ENCODE measurements at regions not wholly inside any gene's neighbourhood (a gene's known extent, or its start where the extent isn't known, plus 50 kb on each side); places are given as distances from the start of the nearest gene placed in this dataset.

DNA sequence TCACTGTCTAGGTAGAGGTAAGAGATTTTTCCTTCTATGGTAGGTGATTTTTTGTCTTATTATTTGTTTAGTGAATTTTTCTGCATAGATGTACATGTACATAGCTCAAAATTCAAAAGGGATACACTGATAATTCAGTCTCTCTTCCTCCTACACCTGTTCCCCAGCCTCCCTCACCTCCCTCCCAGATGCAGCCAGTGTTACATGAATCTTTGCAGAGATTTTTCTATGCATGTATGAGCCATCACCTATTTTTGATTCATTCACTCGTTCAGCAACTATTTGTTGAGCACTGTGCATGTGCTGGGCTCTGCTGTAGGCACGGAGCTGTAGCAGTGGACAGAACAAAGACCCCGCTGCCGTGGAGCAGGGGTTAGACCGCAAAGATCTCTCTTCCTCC is 218.9 kb downstream of the AACS start:
- FAIRE-seq (no peak), DNase-seq (no peak)
- TF ChIP-seq, protein P1, sequence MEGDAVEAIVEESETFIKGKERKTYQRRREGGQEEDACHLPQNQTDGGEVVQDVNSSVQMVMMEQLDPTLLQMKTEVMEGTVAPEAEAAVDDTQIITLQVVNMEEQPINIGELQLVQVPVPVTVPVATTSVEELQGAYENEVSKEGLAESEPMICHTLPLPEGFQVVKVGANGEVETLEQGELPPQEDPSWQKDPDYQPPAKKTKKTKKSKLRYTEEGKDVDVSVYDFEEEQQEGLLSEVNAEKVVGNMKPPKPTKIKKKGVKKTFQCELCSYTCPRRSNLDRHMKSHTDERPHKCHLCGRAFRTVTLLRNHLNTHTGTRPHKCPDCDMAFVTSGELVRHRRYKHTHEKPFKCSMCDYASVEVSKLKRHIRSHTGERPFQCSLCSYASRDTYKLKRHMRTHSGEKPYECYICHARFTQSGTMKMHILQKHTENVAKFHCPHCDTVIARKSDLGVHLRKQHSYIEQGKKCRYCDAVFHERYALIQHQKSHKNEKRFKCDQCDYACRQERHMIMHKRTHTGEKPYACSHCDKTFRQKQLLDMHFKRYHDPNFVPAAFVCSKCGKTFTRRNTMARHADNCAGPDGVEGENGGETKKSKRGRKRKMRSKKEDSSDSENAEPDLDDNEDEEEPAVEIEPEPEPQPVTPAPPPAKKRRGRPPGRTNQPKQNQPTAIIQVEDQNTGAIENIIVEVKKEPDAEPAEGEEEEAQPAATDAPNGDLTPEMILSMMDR (IDR thresholded peaks at IDR 0.05; ENCODE audit: borderline replicate concordance, extremely low read depth, insufficient read depth), result no peak
- Histone ChIP-seq H3K9me3 (ENCODE audit: control insufficient read depth in 2 of 3, insufficient read depth in 1 of 3, low read length in 3 of 3) (no peaks in the 10 kb centered on the region), H3K4me3 (ENCODE audit: low read length in 3 of 3) (no peak overlapping the region), H3K36me3 (ENCODE audit: control insufficient read depth in 2 of 3, insufficient read depth in 3 of 3, low read length in 3 of 3) (no peaks in the 10 kb centered on the region), H3K9ac (ENCODE audit: low read length in 3 of 3) (no peak overlapping the region), H3K4me1 (ENCODE audit: control insufficient read depth in 2 of 3, insufficient read depth in 2 of 3, low read depth in 1 of 3, low read length in 3 of 3) (no peaks in the 10 kb centered on the region), H3K27ac (ENCODE audit: low read depth in 2 of 2, low read length in 2 of 2) (no peak overlapping the region), H3K27me3 (ENCODE audit: control insufficient read depth, insufficient read depth, low read length) (peaks cover 4% of the 10 kb centered on the region)
- intact Hi-C loops (cut with DNase I), result no loop called here

DNA sequence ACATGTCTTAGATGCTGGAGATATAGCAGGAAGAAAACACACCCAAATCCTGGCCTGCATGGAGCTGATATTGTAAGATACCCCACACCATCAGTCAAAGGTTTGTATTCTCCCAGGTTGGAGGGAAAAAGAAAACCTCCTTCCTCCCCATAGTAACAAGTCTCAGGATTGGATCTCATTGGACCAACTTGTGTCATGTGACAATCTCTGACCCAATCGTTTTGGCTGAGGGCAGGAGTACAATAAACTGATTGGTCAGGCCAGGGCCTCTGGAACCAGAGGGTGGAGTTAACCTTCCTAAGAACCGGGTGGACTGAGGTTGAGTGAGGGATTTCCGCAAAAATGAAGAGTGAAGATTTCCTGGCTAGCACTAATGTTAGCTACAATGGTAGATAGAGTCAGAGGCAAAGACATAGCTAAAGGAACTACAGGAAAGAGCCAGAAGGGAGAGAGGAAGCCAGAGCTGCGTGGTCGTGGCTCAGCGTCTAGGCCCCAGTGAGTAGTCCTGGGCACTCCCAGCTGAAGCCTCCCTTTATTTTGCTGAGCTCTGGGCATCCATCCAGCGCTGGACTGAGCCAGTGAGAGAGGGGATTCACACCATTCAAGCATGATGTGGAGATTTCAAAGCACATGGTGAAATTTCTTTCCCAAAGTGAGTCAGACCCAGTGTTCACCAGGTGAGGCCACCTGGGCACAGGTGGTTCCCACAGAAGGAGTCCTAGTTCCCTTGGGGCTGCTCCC is 219.9 kb downstream of the AACS start:
- intact Hi-C loops (cut with DNase I), result no loop called here
- Histone ChIP-seq H3K36me3 (ENCODE audit: control insufficient read depth in 2 of 3, insufficient read depth in 3 of 3, low read length in 3 of 3) (no peaks in the 10 kb centered on the region), H3K4me3 (ENCODE audit: low read length in 3 of 3) (no peak overlapping the region), H3K9ac (ENCODE audit: low read length in 3 of 3) (no peak overlapping the region), H3K27ac (ENCODE audit: low read depth in 2 of 2, low read length in 2 of 2) (no peak overlapping the region), H3K27me3 (ENCODE audit: control insufficient read depth, insufficient read depth, low read length) (peaks cover 4% of the 10 kb centered on the region), H3K9me3 (ENCODE audit: control insufficient read depth in 2 of 3, insufficient read depth in 1 of 3, low read length in 3 of 3) (no peaks in the 10 kb centered on the region), H3K4me1 (ENCODE audit: control insufficient read depth in 2 of 3, insufficient read depth in 2 of 3, low read depth in 1 of 3, low read length in 3 of 3) (no peaks in the 10 kb centered on the region)
- TF ChIP-seq, protein P1 (IDR thresholded peaks at IDR 0.05; ENCODE audit: borderline replicate concordance, extremely low read depth, insufficient read depth), result no peak
- no peak for FAIRE-seq
- DNase-seq, result no peak

DNA sequence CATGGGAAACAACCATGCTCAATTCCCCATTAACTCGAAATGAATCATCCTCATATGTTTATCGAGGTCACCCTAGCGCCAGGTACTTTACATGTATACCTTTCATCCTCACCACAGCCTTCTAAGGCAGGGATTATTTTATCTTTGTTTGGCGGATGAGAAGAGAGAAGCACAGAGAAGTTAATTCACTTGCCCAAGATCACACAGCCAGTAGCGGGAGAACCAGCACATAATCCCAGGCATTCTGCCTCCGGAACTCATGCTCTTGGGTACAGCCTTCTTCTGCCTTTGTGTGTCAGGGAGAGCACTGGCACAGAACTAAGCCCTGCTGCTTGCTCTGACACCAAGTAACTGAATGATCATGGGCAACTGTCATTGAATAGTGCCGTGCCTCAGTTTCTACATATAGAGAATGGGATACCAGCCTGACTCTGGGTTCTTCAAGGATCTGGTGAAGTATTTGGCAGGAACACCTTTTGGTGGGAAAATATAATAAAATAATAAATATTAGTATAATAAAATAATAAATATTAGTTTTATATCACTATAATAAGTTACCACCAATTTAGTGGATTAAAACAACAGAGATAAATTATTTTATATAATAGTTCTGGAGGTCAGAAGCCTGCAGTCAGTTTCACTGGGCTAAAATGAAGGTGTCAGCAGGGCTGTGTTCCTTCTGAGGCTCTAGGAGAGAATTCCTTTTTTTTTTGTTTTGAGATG is 220.9 kb downstream of the AACS start:
- Histone ChIP-seq H3K27me3 (ENCODE audit: control insufficient read depth, insufficient read depth, low read length) (no peaks in the 10 kb centered on the region), H3K9me3 (ENCODE audit: control insufficient read depth in 2 of 3, insufficient read depth in 1 of 3, low read length in 3 of 3) (no peaks in the 10 kb centered on the region), H3K4me3 (ENCODE audit: low read length in 3 of 3) (no peak overlapping the region), H3K36me3 (ENCODE audit: control insufficient read depth in 2 of 3, insufficient read depth in 3 of 3, low read length in 3 of 3) (no peaks in the 10 kb centered on the region), H3K9ac (ENCODE audit: low read length in 3 of 3) (no peak overlapping the region), H3K4me1 (ENCODE audit: control insufficient read depth in 2 of 3, insufficient read depth in 2 of 3, low read depth in 1 of 3, low read length in 3 of 3) (no peaks in the 10 kb centered on the region), H3K27ac (ENCODE audit: low read depth in 2 of 2, low read length in 2 of 2) (no peak overlapping the region)
- TF ChIP-seq, protein P1 (IDR thresholded peaks at IDR 0.05; ENCODE audit: borderline replicate concordance, extremely low read depth, insufficient read depth), result no peak
- DNase-seq, result no peak
- intact Hi-C loops (cut with DNase I), result no loop called here
- FAIRE-seq, result no peak
